DMS114 treated with DMSO at 0.1 percent for 48 hours (cell line): ENCODE measurements at regions not wholly inside any gene's neighbourhood (a gene's known extent, or its start where the extent isn't known, plus 50 kb on each side); places are given as distances from the start of the nearest gene placed in this dataset.

Source experiments
- DNase-seq: peaks from one replicate; lab custom pipeline; 2025; ENCODE audit not compliant: unreplicated experiment; lab: John Stamatoyannopoulos, UW

DNA sequence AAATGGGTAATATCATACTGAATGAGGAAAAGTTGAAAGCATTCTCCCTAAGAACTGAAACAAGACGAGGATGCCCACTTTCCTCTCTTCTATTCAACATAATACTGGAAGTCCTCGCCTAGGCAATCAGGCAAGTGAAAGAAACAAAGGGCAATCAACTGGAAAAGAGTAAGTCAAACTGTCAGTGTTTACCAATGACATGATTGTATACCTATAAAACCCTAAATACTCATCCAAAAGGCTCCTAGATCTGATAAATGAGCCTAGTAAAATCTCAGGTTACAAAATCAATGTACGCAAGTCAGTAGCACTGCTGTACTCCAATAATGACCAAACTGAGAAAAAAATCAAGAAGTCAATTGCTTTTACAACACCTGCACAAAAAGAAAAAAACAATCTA lies 575.8 kb upstream of the PRMT6 start:
- DNase-seq = no peak

DNA sequence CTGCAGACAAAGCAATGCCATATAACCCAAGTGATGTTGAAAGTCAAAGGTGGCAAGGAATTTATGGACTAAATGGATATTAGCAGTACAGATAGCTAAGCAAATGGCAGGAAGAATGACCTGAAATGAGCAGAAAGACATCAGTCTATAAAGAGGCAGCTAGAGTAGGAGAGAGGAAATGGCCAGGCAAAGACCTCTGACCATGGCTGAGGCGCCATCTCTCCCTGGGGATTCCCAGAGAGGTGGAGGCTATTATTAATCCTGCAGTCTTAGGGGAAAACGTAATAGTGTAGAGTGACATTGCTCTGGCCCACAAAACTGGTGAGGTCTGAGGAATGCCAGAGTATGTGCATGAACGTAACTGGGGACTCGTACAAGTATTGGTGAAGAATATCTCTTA lies 563.6 kb upstream of the PRMT6 start:
- DNase-seq = no peak

GRCh38 chr1:106494646-106495045 lies 561.8 kb upstream of the PRMT6 start:
- no peak for DNase-seq

DNA sequence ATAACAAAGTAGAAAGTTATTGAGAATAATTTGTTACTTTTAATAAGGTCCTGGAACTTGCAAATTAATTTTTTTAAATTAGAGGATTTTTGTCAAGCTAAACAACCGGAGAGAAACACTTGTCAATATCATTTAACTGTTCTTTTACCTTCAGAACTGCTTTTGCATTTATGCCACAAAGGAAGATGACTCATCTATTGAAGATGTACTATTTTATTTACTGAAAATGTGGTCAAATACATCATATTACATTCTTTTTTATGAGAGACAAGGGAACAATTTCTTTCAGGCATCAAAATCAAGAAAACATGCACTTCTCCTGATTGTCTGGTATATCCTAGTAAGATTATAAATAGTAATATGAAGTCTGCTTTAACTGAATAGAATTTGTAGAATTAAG lies 558.2 kb upstream of the PRMT6 start:
- no peak for DNase-seq

GRCh38 chr1:106502659-106503058 lies 553.8 kb upstream of the PRMT6 start:
- DNase-seq = no peak

DNA sequence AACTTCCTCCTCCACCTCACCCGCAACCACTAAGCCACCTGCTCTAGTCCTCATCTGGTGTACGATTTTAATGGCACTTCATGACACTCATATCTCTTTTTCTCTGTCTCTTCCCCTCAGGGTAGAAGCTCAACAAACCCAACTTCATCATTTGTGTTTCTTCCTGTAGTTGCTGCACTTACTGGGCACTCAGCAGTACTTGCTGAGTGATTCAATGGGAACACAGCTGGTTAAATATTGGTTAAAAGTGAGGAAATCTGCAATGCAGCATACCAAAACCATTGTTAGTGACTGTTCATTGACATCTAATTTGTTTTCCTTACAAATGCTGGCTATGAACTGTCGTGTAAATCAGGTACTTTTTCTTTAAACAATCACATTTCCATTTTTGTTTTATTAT lies 541.1 kb upstream of the PRMT6 start:
- DNase-seq = no peak

- DNase-seq = no peak
Measured at GRCh38 chr1:106517224-106517623, 539.2 kb upstream of the PRMT6 start.

- no peak for DNase-seq
Measured at GRCh38 chr1:106523497-106523896, 533.0 kb upstream of the PRMT6 start.

DNA sequence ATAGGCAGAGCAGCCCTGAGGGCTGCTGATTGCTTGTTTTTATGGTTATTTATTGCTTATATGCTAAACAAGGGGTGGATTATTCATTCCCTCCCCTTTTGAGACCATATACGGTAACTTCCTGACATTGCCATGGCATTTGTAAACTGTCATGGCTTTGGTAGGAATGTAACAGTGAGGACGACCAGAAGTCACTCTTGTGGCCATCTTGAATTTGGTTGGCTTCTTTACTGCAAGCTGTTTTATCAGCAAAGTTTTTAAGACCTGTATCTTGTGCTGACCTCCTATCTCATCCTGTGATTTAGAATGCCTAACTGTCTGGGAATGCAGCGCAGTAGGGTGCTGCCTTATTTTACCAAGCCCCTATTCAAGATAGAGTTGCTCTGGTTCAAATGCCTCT lies 531.8 kb upstream of the PRMT6 start:
- DNase-seq = no peak

GRCh38 chr1:106526650-106527049 lies 529.8 kb upstream of the PRMT6 start:
- DNase-seq = no peak

GRCh38 chr1:106534612-106535011 lies 521.9 kb upstream of the PRMT6 start:
- no peak for DNase-seq

GRCh38 chr1:106536741-106537140 lies 519.7 kb upstream of the PRMT6 start:
- DNase-seq = no peak

DNA sequence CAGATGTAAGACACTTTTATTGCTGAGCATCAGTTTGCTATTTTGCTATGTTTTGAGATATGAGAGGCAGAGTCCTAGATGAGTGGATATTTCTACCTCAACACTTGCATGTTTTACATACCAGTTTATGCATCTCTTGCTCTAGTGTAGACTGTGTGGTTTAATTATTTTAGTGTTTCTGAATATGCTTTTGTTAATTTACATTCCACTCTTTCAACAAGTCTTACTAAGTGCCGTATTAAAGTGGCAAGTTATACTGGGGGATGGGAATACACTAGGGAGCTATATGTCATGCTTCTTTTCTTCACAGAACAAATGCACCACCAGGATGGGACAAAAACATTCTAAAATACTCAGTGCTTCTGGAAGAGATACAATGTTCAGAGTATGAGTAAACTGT lies 507.7 kb upstream of the PRMT6 start:
- no peak for DNase-seq

GRCh38 chr1:106554294-106554693 lies 502.2 kb upstream of the PRMT6 start:
- DNase-seq = no peak

DNA sequence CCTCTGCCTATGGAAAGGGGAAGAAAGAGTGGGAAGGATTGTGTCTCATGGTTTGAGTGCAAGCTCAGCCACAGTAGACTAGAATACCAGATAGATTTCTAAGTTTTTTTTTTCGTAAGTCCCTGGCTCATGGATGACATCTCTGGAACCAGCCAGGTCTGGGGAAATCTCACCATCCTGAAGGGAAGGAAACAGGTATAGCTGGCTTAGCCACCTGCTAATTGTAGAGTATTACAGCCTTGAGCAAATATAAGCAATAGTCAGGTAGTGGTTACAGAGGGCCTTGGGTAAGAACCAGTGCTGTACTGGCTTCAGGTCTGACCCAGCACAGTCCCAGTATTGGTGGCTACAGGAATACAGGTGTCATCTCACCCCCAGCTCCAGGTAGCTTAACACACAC lies 500.9 kb upstream of the PRMT6 start:
- DNase-seq = no peak

- DNase-seq = no peak
Measured at GRCh38 chr1:106564192-106564591, 492.3 kb upstream of the PRMT6 start.

DNA sequence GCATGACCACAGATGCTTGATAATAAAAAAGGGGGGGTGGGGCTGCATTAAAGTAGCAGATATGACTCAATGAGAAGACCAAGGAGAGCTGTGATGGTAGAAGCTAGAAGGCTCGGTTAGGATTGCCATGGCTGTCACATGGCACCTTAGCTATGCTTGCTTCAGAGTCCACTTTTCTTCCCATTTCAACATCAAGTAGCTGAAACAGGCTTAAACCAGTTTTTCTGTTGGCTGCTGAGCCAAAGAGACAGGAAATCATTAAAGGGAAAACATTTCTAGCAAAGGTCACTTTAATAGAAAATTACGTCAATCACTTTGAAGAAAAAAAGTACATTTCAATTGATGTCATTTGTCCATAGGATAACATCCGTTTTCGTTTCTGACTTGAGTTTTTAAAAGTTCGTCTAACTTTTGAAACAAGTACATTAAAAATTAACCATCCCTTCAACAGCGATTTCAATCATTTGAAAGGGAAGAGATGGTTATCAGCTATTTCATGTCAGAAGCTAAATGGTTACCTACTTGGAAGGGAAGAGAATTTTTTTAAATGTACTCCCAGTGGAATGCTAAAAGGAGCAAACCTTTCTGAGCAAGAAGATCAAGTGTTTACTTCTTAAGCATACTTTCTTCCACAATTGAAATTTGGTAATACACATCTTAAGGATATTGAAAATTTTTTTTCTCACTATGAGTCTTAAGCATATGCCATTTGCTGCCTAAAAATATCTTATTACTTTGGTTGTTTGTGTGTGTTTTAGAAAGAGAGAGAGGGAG lies 488.1 kb upstream of the PRMT6 start:
- no peak for DNase-seq

GRCh38 chr1:106571109-106571508 lies 485.4 kb upstream of the PRMT6 start:
- no peak for DNase-seq

DNA sequence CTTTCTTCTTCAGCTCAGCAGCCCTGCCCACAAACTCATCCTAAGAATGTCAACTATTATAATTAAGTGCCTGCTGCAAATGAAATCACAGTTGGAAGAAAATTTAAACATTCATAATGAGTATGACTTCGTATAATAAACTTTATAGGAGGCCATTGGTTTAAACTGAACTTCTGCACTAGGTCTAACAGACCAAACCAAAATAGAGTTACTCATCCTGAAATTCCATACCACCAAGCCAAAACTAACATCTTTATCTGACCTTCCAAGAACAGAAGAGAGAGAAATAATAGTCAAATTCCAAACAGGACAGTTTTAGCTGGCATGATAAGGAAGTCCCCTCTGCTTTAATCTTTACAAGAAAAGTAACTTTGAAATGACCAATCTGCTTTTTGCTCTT lies 472.4 kb upstream of the PRMT6 start:
- no peak for DNase-seq

GRCh38 chr1:106584676-106585075 lies 471.8 kb upstream of the PRMT6 start:
- DNase-seq = no peak

GRCh38 chr1:106600626-106601025 lies 455.8 kb upstream of the PRMT6 start:
- no peak for DNase-seq

- no peak for DNase-seq
Measured at GRCh38 chr1:106603616-106604015, 452.9 kb upstream of the PRMT6 start.

DNA sequence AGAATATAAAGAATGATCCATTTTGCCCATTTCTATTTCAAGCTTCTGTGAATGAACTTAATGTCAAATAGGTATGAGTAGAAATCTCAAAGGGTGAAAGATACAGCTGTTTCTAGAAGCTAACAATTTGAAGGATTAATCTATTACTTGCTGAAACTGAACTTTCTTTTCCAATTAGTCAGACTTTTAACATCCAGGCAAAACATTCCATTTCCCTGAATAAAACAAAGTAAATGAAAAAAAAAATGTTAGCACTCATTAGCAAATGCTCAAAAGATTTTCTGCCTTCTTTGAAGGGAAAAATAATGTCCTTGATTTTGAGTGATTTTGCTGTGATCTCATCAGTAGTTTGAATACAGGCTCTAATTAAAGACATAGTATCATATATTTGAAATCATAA lies 447.6 kb upstream of the PRMT6 start:
- no peak for DNase-seq
